IMR-90 (cell line): ENCODE measurements at regions not wholly inside any gene's neighbourhood (a gene's known extent, or its start where the extent isn't known, plus 50 kb on each side); places are given as distances from the start of the nearest gene placed in this dataset.
A peak's percentile ranks its signal among the peaks of the same experiment; 100 is the strongest.

Source experiments
- ATAC-seq: fragments of 200-7000 bp; cut with Tn5 transposase; 2 replicates; pipeline ENCODE4 v1.9.1; 2020; ENCODE audit warnings: low read depth, mild to moderate bottlenecking, moderate library complexity
- BruUV-seq: library from RNA; stranded (reverse); fragments of 400-500 nt; replicated peaks from 2 replicates; lab custom pipeline; 2021; lab: Mats Ljungman, UMichigan
- CTCF ChIA-PET: fragments of 300-600 bp; formaldehyde crosslinking; extraction: SDS; loops from one replicate; lab custom pipeline; 2021; ENCODE audit warnings: antibody characterized with exemption; lab: Yijun Ruan, JAX
- POLR2A ChIA-PET: fragments of 300-600 bp; sonication (Branson Sonifier 250); formaldehyde crosslinking; loops from one replicate; lab custom pipeline; 2022; ENCODE audit warnings: antibody characterized with exemption; ENCODE audit not compliant: unreplicated experiment; lab: Charles Lee
- DNase-seq: peaks from one replicate; pipeline ENCODE4 v3.0.0; 2013
- H2AFZ ChIP-seq: replicated peaks from 2 replicates; pipeline ENCODE3; 2013; ENCODE audit warnings: low read length, mild to moderate bottlenecking; ENCODE audit not compliant: poor library complexity
- H2AK5ac ChIP-seq: 2 replicates; pipeline ENCODE4 v1.6.1; 2013; ENCODE audit warnings: low read depth, low read length, inconsistent platforms
- H2AK9ac ChIP-seq: replicated peaks from 2 replicates; pipeline ENCODE3; 2013; ENCODE audit warnings: mild to moderate bottlenecking, low read depth, low read length, moderate library complexity; ENCODE audit not compliant: poor library complexity
- H2BK120ac ChIP-seq: 2 replicates; pipeline ENCODE4 v1.6.1; 2013; ENCODE audit warnings: low read depth, low read length, inconsistent platforms
- H2BK15ac ChIP-seq: 3 replicates; pipeline ENCODE4 v1.6.1; 2013; ENCODE audit warnings: low read depth, low read length, inconsistent platforms
- H2BK20ac ChIP-seq: 2 replicates; pipeline ENCODE4 v1.6.1; 2013; ENCODE audit warnings: low read depth, mild to moderate bottlenecking, inconsistent platforms, low read length, moderate library complexity
- H2BK5ac ChIP-seq: 2 replicates; pipeline ENCODE4 v1.6.1; 2013; ENCODE audit warnings: mild to moderate bottlenecking, low read depth, low read length, inconsistent platforms; ENCODE audit not compliant: poor library complexity, severe bottlenecking
- H3K14ac ChIP-seq: replicated peaks from 2 replicates; pipeline ENCODE4 v1.6.1; 2013; ENCODE audit warnings: low read depth, low read length, inconsistent platforms
- H3K18ac ChIP-seq: 2 replicates; pipeline ENCODE4 v1.6.1; 2013; ENCODE audit warnings: low read depth, low read length, control low read depth
- H3K23ac ChIP-seq: 2 replicates; pipeline ENCODE4 v1.6.1; 2013; ENCODE audit warnings: low read depth, low read length, inconsistent platforms
- H3K27ac ChIP-seq: 2 replicates; pipeline ENCODE4 v1.5.1; 2013; ENCODE audit warnings: mild to moderate bottlenecking, control low read depth, low read length; ENCODE audit not compliant: insufficient read depth
- H3K27me3 ChIP-seq: 2 replicates; pipeline ENCODE4 v1.6.1; 2013; ENCODE audit warnings: low read length; ENCODE audit not compliant: control insufficient read depth, insufficient read depth
- H3K36me3 ChIP-seq: 2 replicates; pipeline ENCODE4 v1.6.1; 2013; ENCODE audit warnings: low read length, mixed read lengths; ENCODE audit not compliant: control insufficient read depth, insufficient read depth
- H3K4ac ChIP-seq: 2 replicates; pipeline ENCODE4 v1.6.1; 2013; ENCODE audit warnings: low read depth, low read length, inconsistent platforms
- H3K4me1 ChIP-seq: 2 replicates; pipeline ENCODE4 v1.6.1; 2013; ENCODE audit warnings: low read length, mixed read lengths; ENCODE audit not compliant: control insufficient read depth, insufficient read depth
- H3K4me2 ChIP-seq: 2 replicates; pipeline ENCODE4 v1.6.1; 2013; ENCODE audit warnings: low read depth, mild to moderate bottlenecking, control low read depth, low read length, moderate library complexity
- H3K4me3 ChIP-seq: 2 replicates; pipeline ENCODE4 v1.5.1; 2013; ENCODE audit warnings: low read depth, mild to moderate bottlenecking, control low read depth, low read length, moderate library complexity; ENCODE audit not compliant: insufficient read depth
- H3K56ac ChIP-seq: 2 replicates; pipeline ENCODE4 v1.6.1; 2013; ENCODE audit warnings: low read length, inconsistent platforms; ENCODE audit not compliant: insufficient read depth; ENCODE audit errors: extremely low read depth
- H3K79me1 ChIP-seq, 2 experiments: 2 replicates each; pipeline ENCODE4 v1.6.1; 2013; ENCODE audit warnings: low read length in 2 of 2, inconsistent platforms in 1 of 2, low read depth in 1 of 2
- H3K9ac ChIP-seq: 2 replicates; pipeline ENCODE4 v1.6.1; 2013; ENCODE audit warnings: low read depth, low read length, control low read depth
- H3K9me1 ChIP-seq: 2 replicates; pipeline ENCODE4 v1.6.1; 2013; ENCODE audit warnings: low read length, inconsistent platforms; ENCODE audit not compliant: insufficient read depth
- H3K9me3 ChIP-seq: 2 replicates; pipeline ENCODE4 v1.6.1; 2013; ENCODE audit warnings: low read length; ENCODE audit not compliant: control insufficient read depth, insufficient read depth
- H4K20me1 ChIP-seq: 2 replicates; pipeline ENCODE4 v1.6.1; 2013; ENCODE audit warnings: low read length, inconsistent platforms; ENCODE audit not compliant: insufficient read depth
- H4K5ac ChIP-seq: 2 replicates; pipeline ENCODE4 v1.6.1; 2013; ENCODE audit warnings: mild to moderate bottlenecking, low read depth, low read length, control low read depth
- H4K8ac ChIP-seq, 2 experiments: 2 replicates each; pipeline ENCODE4 v1.6.1; 2013; ENCODE audit warnings: low read depth in 2 of 2, low read length in 2 of 2, control low read depth in 1 of 2, inconsistent platforms in 1 of 2
- H4K91ac ChIP-seq: 2 replicates; pipeline ENCODE4 v1.6.1; 2013; ENCODE audit warnings: low read depth, low read length, inconsistent platforms; ENCODE audit not compliant: insufficient read depth
- CEBPB ChIP-seq: IDR thresholded peaks from 2 replicates; pipeline ENCODE4 v1.6.1; 2012; ENCODE audit warnings: low read depth, low read length, improper control_type of control experiment
- CTCF ChIP-seq: conservative IDR thresholded peaks from 2 replicates; pipeline ENCODE4 v1.5.1; 2012; ENCODE audit warnings: mild to moderate bottlenecking, low read depth, low read length, improper control_type of control experiment
- FOS ChIP-seq: fragments of 150-350 bp; IDR thresholded peaks from 2 replicates; pipeline ENCODE4 v1.6.1; 2016; ENCODE audit warnings: low read depth, low read length
- MAFK ChIP-seq: IDR thresholded peaks from 2 replicates; pipeline ENCODE4 v1.6.1; 2012; ENCODE audit warnings: low read depth, low read length, improper control_type of control experiment
- MXI1 ChIP-seq: IDR thresholded peaks from 2 replicates; pipeline ENCODE4 v1.6.1; 2012; ENCODE audit warnings: low read depth, mild to moderate bottlenecking, low read length, moderate library complexity, borderline replicate concordance
- POLR2A ChIP-seq: IDR thresholded peaks from 2 replicates; pipeline ENCODE4 v1.6.1; 2012; ENCODE audit warnings: mild to moderate bottlenecking, low read depth, low read length
- RCOR1 ChIP-seq: IDR thresholded peaks from 2 replicates; pipeline ENCODE4 v1.6.1; 2012; ENCODE audit warnings: mild to moderate bottlenecking, low read length, improper control_type of control experiment; ENCODE audit not compliant: insufficient replicate concordance
- RFX5 ChIP-seq: IDR thresholded peaks from 2 replicates; pipeline ENCODE4 v1.8.0; 2012; ENCODE audit warnings: low read depth, mild to moderate bottlenecking, low read length, moderate library complexity
- SMC3 ChIP-seq: fragments of 150-350 bp; IDR thresholded peaks from 2 replicates; pipeline ENCODE4 v1.6.1; 2016; ENCODE audit warnings: low read depth, mild to moderate bottlenecking, antibody characterized with exemption, low read length, moderate library complexity
- USF2 ChIP-seq: fragments of 150-350 bp; IDR thresholded peaks from 2 replicates; pipeline ENCODE4 v1.6.1; 2017; ENCODE audit warnings: mild to moderate bottlenecking, antibody characterized with exemption, low read length, low read depth
- WGBS, 2 experiments: methylation state at CpG; one replicate each; pipeline versions ENCODE4 v1.1.5 to v1.1.7; 2013; ENCODE audit warnings: missing lambda C conversion rate in 2 of 2; ENCODE audit not compliant: insufficient read length in 1 of 2; ENCODE audit errors: extremely low coverage in 2 of 2; 5-methylcytosine and 5-hydroxymethylcytosine counted together
- dilution Hi-C: fragments of 300-500 bp; cut with HindIII; formaldehyde crosslinking; loops from one replicate; pipeline ENCODE4 v1.14.3; 2018; ENCODE audit warnings: low sequenced_read_pairs; ENCODE audit not compliant: unreplicated experiment
- in situ Hi-C: fragments of 300-500 bp; cut with MboI; formaldehyde crosslinking; loops from 3 replicates; pipeline ENCODE4 v1.14.3; 2019; ENCODE audit warnings: low sequenced_read_pairs, inconsistent platforms, mixed read lengths
- intact Hi-C: fragments of 100-400 bp; cut with micrococcal nuclease; formaldehyde crosslinking; loops from 2 replicates; pipeline ENCODE4 v1.10.0; 2022

- H4K20me1 ChIP-seq: no peaks in the 10 kb centered on the region
- no CpG with 5 or more reads among the region's 4 CpGs for WGBS, 2 experiments
- H3K9me1 ChIP-seq: no peaks in the 10 kb centered on the region
- no TSS peak for BruUV-seq
- peak overlapping the region; percentile 31; the same call in 1 of the 2 replicates for H3K23ac ChIP-seq
- no peak overlapping the region for H2BK5ac ChIP-seq
- no peak overlapping the region for H3K4me2 ChIP-seq
- H3K27ac ChIP-seq: no peak overlapping the region
- POLR2A ChIA-PET: no interaction called here
- TF ChIP-seq MAFK: no peak
- TF ChIP-seq POLR2A: no peak
- no peak for TF ChIP-seq USF2
- no peak for TF ChIP-seq RCOR1
- no peak for TF ChIP-seq RFX5
- no peak for TF ChIP-seq CTCF
- no peak for TF ChIP-seq CEBPB
- no peak for TF ChIP-seq MXI1
- TF ChIP-seq FOS: no peak
- no peak for TF ChIP-seq SMC3
- H2AK9ac ChIP-seq: no peak overlapping the region
- H3K36me3 ChIP-seq: no peaks in the 10 kb centered on the region
- no peak overlapping the region for H3K14ac ChIP-seq
- no peak overlapping the region for H3K4ac ChIP-seq
- no peak overlapping the region for H2BK20ac ChIP-seq
- no peak overlapping the region for H3K56ac ChIP-seq
- no peak overlapping the region for H4K8ac ChIP-seq
- H2AFZ ChIP-seq: no peak overlapping the region
- H3K27me3 ChIP-seq: peaks cover 37% of the 10 kb centered on the region
- intact Hi-C loops: no loop called here
- H3K4me3 ChIP-seq: no peak overlapping the region
- ATAC-seq (no peak), DNase-seq (peak; percentile 19)
- H3K79me1 ChIP-seq: no peaks in the 10 kb centered on the region
- no peak overlapping the region for H2BK15ac ChIP-seq
- no peak overlapping the region for H3K9ac ChIP-seq
- H3K9me3 ChIP-seq: peaks cover 8% of the 10 kb centered on the region
- H4K5ac ChIP-seq: no peak overlapping the region
- in situ Hi-C loops: no loop called here
- no peaks in the 10 kb centered on the region for H3K4me1 ChIP-seq
- dilution Hi-C loops: no loop called here
- CTCF ChIA-PET: no interaction called here
- H4K91ac ChIP-seq: no peak overlapping the region
- H2AK5ac ChIP-seq: no peak overlapping the region
- no peak overlapping the region for H2BK120ac ChIP-seq
- no peak overlapping the region for H3K18ac ChIP-seq
Observed at GRCh38 chr13:27004326-27004725, 167.3 kb downstream of the USP12 start.
